ENCODE measurements at regions not wholly inside any gene's neighbourhood (a gene's known extent, or its start where the extent isn't known, plus 50 kb on each side); places are given as distances from the start of the nearest gene placed in this dataset.
"Not testable (repeated sequence)": the region's sequence is repeated elsewhere in the genome, so short reads cannot be mapped to it uniquely, and the experiment has no call there.

DNA sequence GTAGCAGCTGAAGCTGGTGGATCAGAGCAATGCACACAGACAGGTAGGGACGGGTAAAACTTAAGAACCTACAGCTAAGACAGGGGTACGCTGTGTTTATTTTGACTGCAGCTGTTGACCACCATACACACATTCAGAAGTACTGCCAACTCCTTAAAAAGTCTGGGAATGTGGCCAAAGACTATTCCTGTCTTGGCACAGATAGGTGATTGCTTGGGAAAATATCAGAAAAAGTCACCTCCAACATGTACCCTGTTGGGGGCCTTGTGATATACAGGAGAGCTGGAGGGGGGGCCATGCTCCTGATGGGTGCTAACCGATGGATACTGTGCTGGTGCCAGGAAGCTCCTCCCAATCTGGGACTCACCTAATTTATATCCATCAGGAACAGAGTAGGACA lies 121.2 kb downstream of the VCX2 start:
- H3K4me1 ChIP-seq = peaks cover 4% of the 10 kb centered on the region
- H3K36me3 ChIP-seq = no peaks in the 10 kb centered on the region
- no peak for DNase-seq
- intact Hi-C loops (cut with micrococcal nuclease) = no loop called here
- H3K27me3 ChIP-seq (ENCODE audit: low read depth) = no peaks in the 10 kb centered on the region
- peak overlapping the region; percentile 68 for H3K27ac ChIP-seq (replicated peaks)
- no peak for TF ChIP-seq CTCF (IDR thresholded peaks at IDR 0.05; ENCODE audit: borderline replicate concordance)
- no peaks in the 10 kb centered on the region for H3K9me3 ChIP-seq (replicated peaks)
- H3K4me3 ChIP-seq = no peak overlapping the region

GRCh38 chrX:8048466-8048865 lies 121.3 kb upstream of the PNPLA4 start:
- Histone ChIP-seq H3K27ac (replicated peaks) (peak overlapping the region; percentile 46), H3K27me3 (ENCODE audit: low read depth) (no peaks in the 10 kb centered on the region), H3K4me1 (peaks cover 4% of the 10 kb centered on the region), H3K36me3 (no peaks in the 10 kb centered on the region), H3K4me3 (no peak overlapping the region), H3K9me3 (replicated peaks) (no peaks in the 10 kb centered on the region)
- no peak for TF ChIP-seq CTCF (IDR thresholded peaks at IDR 0.05; ENCODE audit: borderline replicate concordance)
- intact Hi-C loops (cut with micrococcal nuclease) = no loop called here
- DNase-seq = no peak

DNA sequence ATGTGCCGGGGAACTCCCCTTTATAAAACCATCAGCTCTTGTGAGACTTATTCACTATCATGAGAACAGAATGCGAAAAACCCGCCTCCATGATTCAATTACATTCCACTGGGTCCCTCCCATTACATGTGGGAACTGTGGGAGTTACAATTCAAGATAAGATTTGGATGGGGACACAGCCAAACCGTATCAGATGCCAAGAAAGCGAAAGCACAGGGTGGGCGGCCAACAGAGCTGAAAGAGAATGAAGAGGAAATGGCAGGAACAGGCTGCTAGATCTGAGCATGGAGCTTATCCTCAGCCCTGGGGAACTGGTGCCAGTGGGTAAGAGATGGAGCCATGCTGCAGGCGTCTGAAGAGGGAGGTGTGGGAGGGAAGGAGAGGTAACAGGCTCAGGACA lies 117.7 kb upstream of the PNPLA4 start:
- H3K4me1 ChIP-seq = peaks cover 4% of the 10 kb centered on the region
- H3K27me3 ChIP-seq (ENCODE audit: low read depth) = no peaks in the 10 kb centered on the region

GRCh38 chrX:8043546-8043945 lies 116.3 kb upstream of the PNPLA4 start:
- Histone ChIP-seq H3K4me1 (no peaks in the 10 kb centered on the region), H3K4me3 (no peak overlapping the region), H3K9me3 (replicated peaks) (no peaks in the 10 kb centered on the region), H3K36me3 (no peaks in the 10 kb centered on the region), H3K27ac (replicated peaks) (no peak overlapping the region), H3K27me3 (ENCODE audit: low read depth) (no peaks in the 10 kb centered on the region)
- intact Hi-C loops (cut with micrococcal nuclease) = no loop called here
- DNase-seq = no peak
- no peak for TF ChIP-seq CTCF (IDR thresholded peaks at IDR 0.05; ENCODE audit: borderline replicate concordance)

More for the DNA sequence above, 117.7 kb upstream of the PNPLA4 start:
- intact Hi-C loops (cut with micrococcal nuclease) = no loop called here
- no peak overlapping the region for H3K4me3 ChIP-seq
- no peak for TF ChIP-seq CTCF (IDR thresholded peaks at IDR 0.05; ENCODE audit: borderline replicate concordance)
- H3K36me3 ChIP-seq = no peaks in the 10 kb centered on the region
- H3K9me3 ChIP-seq (replicated peaks) = no peaks in the 10 kb centered on the region
- no peak for DNase-seq
- H3K27ac ChIP-seq (replicated peaks) = peak overlapping the region; percentile 27

GRCh38 chrX:8043121-8043520 lies 115.9 kb upstream of the PNPLA4 start:
- no peak for TF ChIP-seq CTCF (IDR thresholded peaks at IDR 0.05; ENCODE audit: borderline replicate concordance)
- H3K4me3 ChIP-seq = no peak overlapping the region
- DNase-seq = no peak
- H3K9me3 ChIP-seq (replicated peaks) = no peaks in the 10 kb centered on the region
- no peaks in the 10 kb centered on the region for H3K36me3 ChIP-seq
- intact Hi-C loops (cut with micrococcal nuclease) = no loop called here
- peaks cover 2% of the 10 kb centered on the region for H3K4me1 ChIP-seq
- no peak overlapping the region for H3K27ac ChIP-seq (replicated peaks)
- H3K27me3 ChIP-seq (ENCODE audit: low read depth) = no peaks in the 10 kb centered on the region

DNA sequence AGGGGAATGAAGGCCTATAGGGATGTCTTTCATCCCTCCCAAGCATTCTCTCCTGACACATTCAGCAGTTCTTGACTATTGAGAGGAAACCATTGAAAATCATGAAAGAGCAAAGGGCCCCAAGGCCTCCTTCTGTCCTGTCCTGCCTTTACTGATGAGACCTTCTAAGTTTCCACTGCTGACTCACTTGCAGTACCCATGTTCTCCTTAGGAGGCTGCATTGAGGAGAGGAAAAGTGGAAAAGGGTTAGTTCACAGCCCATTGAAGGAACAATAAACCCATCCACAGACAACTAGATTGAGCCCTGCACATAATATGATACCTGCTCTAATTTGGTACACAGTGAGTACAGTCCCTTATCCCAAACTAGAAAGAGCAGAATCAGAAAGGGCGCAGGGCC lies 115.1 kb upstream of the PNPLA4 start:
- no peaks in the 10 kb centered on the region for H3K27me3 ChIP-seq (ENCODE audit: low read depth)
- no peak overlapping the region for H3K27ac ChIP-seq (replicated peaks)
- no peaks in the 10 kb centered on the region for H3K36me3 ChIP-seq
- H3K4me1 ChIP-seq = peaks cover 10% of the 10 kb centered on the region
- H3K4me3 ChIP-seq = no peak overlapping the region
- intact Hi-C loops (cut with micrococcal nuclease) = no loop called here
- TF ChIP-seq CTCF (IDR thresholded peaks at IDR 0.05; ENCODE audit: borderline replicate concordance) = no peak
- no peak for DNase-seq
- no peaks in the 10 kb centered on the region for H3K9me3 ChIP-seq (replicated peaks)

DNA sequence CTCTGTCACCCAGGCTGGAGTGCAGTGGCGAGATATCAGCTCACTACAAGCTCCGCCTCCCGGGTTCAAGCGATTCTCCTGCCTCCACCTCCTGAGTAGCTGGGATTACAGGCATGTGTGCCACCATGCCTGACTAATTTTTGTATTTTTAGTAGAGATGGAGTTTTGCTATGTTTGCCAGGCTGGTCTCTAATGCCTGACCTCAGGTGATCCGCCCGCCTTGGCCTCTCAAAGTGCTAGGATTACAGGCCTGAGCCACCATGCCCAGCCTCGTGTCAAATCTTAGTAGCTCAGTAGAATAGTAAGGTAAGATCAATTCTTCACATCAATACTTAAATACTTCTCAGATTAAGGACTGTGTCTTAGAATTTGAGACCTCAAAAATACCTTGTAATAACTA lies 112.5 kb upstream of the PNPLA4 start:
- H3K27ac ChIP-seq (replicated peaks); H3K9me3 ChIP-seq (replicated peaks); H3K27me3 ChIP-seq (ENCODE audit: low read depth); H3K36me3 ChIP-seq; DNase-seq; H3K4me1 ChIP-seq; H3K4me3 ChIP-seq; intact Hi-C loops (cut with micrococcal nuclease): not testable (repeated sequence)
